HG02642 (cell line): ENCODE measurements at regions not wholly inside any gene's neighbourhood (a gene's known extent, or its start where the extent isn't known, plus 50 kb on each side); places are given as distances from the start of the nearest gene placed in this dataset.

Experiments used
- ATAC-seq: cut with Tn5 transposase; IDR thresholded peaks from one replicate; pipeline ENCODE4 v1.9.1; 2021; ENCODE audit warnings: mild to moderate bottlenecking; ENCODE audit not compliant: unreplicated experiment, poor library complexity

DNA sequence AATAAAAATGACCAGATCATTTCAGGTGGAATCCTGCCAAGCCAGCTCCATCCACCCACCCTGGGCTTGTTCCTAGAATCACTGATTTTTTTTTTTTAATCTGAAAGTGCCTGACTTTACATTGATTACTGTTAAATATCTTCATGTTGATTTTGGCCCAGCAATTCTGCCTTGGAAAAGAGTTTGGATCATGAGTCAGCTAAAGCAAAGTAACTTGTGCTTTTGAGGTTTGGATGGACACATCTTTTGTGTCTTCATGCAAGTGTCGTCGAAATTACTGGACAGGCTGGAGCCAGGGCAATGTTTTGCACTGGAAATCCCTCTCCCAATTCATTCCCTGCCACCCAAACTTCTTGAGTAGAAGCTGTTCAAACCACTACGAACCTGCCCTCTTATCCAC is 164.0 kb upstream of the SYT13 start:
- no peak for ATAC-seq

- no peak for ATAC-seq
Observed at GRCh38 chr11:45449036-45449601, 163.0 kb upstream of the SYT13 start.

DNA sequence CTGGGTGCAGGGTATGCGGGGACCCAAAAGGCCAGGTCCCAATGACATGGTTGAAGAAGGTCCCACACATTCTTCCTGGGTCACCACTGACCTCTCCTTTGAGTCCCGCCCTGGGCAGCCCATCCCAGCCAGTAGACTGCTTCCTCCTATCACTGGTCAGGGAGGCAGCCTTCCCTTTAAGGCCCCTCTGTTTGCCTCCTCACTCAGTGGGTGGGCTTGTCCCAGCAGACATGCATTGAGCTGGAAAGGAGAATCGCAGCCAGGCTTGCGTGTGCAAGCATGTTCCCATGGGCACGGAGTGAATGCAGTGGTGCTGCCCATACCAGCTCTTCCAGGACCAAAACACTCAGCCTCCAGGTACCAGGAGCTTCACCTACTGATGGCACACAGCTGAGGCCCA is 162.4 kb upstream of the SYT13 start:
- no peak for ATAC-seq

DNA sequence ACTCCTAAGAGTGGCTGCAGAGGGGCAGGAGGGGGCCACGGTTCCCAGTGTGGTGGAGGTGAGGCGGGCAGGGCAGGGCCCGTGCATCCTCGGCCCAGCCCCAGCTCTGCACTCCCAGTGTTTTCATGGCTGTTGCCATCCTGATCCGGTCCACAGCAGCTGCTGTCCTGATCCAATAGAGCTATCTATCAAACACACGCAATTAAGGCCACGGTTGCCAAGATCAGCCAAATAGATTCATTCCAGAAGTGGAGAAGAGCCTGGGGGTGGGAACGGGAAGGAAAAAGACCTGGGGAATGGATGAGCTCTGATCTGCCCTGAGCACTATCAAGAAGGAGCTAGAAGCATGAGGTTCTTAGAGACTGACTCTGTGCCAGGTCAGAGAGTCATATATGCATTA is 160.9 kb upstream of the SYT13 start:
- no peak for ATAC-seq

- ATAC-seq = no peak
Observed at GRCh38 chr11:45446434-45446833, 160.3 kb upstream of the SYT13 start.

DNA sequence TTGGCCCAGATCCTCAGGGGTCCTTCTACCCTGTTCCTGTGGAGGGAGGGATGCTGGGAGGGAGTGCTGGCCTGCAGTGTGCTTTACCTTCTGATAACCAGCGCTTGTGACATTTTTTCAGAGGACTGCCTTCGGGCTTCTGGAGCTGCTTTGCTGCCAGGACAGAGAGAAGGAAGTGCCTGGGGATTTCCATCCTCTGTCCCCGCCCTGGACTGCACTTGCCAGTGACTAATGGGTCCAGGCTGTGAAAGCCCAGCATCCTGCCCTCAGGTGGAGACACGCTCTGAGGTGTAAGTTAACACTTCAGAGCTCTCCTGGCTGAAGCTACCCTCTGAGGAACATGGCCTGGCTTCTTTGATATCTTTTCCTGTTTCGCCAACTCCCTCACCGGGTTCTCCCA is 158.7 kb upstream of the SYT13 start:
- ATAC-seq = no peak

GRCh38 chr11:45440111-45440510 is 154.0 kb upstream of the SYT13 start:
- ATAC-seq = no peak

DNA sequence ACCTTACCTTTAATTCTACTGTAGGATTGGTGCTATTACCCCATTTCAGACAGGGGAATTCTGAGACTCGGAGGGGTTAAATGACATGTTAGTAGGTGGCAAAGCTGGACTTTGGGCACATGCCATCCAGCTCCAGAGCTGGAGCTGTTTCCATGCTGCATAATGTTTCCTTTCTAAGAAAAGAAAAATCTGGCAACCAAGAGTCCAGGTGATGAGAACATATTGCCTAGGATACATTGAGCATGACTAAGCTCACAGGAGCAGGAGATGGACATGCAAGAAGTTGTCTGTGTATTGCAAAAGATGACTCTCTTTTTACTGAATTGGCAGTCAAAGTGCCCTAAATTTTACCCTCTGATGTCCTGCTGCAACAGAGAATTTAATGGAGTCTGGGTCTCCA is 150.8 kb upstream of the SYT13 start:
- ATAC-seq = no peak

DNA sequence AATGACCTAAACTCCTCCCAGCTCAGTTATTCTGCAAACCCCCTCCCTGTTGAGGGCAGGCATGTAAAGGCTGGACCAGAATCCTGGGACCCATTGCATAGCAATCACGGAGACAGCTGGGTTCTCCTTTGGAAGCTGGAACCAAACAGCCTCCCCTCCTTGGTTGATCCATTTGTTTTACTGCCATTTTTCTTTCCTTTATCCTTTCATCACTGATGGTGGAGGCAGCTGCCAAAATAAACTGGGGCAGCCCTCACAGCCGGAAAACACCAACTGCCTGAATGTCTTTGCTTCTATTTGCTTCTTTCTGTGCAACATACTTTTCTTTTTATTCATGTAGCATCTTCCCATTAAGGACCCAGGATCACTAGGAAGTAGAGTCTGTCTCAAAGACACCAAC is 150.0 kb upstream of the SYT13 start:
- no peak for ATAC-seq

DNA sequence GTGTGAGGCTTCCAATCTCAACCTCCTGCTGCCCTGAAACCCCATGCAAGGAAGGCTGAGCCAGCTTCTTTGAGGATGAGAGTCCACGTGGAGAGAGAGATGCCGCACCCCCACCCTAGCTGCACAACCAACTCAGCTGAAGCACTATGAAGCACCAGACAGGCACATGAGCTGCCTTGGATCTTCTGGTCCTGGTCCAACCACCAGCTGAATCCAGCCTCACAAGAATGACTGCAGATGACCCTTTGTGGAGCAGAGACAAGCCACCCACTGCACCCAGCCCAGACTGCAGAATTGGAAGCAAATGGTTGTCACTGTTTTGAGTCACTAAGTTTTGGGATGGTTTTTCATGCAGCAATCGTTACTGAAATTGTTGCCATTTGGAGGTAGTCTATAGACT is 149.6 kb upstream of the SYT13 start:
- no peak for ATAC-seq

GRCh38 chr11:45432910-45433309 is 146.8 kb upstream of the SYT13 start:
- ATAC-seq = no peak

DNA sequence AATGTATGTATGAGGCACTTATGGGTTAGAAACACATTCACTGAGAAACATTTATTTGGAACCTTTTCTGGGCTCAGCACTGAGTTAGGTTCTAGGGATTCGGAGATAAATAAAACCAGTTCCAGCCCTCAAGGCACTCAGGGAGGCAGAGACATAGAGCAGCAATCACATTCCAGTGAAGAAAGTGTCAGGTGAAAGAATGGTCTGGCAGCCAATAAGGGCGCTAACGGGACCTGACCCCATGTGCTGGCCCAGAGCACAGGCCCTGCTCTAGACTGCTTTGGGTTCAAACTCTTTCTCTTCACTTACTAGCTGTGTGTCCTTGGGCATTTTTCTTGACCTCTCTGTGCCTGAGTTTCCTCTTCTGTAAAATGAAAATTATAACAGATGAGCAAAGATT is 146.0 kb upstream of the SYT13 start:
- ATAC-seq = no peak

DNA sequence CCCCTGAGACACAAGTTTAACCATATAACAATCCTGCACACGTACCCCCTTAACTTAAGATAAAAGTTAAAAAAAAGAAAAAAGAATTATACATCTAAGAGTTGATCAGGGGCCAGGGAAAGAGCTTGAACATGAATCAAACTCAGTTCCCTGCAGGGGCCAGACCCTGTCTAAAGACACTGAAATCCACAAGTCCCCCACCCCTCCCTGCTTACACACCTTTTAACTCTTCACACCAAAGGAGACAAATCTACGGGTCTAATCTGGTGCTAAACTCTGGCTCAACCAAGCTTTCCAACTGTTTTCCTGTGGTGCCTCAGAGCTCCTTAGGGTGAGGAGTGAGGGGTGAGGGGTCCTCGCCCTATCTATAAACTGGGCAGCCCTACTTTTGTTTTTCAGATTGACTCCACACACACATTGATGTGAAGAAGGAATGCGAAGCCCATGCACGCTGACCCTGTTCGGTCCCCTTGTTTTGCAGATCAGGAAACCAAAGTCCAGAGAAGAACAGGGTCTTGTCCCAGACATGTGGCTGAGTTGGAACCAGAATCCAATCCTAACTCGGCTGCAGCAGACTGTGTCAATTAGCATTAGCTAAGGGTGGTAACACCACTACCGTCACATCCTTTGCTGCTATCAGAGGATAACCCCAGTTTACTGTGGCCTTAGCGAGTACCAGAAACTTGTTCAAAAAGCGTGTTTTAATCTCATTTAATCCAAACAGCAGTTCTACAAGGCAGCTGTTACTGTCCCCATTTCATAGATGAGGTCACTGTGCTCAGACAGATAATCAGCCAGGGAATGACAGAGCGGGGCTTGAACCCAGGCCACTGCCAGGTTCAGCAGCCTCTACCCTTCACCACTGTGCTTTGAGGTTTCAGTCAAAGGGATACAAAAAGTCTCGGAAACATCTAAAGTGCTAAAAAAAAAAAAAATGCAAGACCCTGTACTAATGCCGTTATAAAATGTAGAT is 145.2 kb upstream of the SYT13 start:
- no peak for ATAC-seq

DNA sequence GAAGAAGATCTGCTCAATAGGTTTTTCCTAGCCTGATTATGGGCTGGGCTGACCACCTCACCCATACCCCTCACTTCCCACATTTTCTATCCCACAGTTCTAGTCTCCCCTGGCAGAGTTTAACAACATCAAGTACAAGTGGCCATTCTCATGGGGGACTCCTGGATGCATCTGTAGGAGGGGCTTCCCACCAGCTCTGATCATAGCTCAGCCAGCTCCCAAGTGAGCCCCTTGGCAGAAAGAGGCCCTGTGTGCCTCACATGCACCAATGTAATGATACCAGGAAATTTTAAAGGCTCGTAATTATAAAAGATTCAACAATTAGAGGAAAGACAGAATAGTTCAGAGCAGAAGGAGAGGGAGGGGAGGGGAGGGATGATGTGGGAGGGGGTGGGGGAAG is 144.2 kb upstream of the SYT13 start:
- no peak for ATAC-seq

- ATAC-seq = no peak
Observed at GRCh38 chr11:45429719-45430118, 143.6 kb upstream of the SYT13 start.

DNA sequence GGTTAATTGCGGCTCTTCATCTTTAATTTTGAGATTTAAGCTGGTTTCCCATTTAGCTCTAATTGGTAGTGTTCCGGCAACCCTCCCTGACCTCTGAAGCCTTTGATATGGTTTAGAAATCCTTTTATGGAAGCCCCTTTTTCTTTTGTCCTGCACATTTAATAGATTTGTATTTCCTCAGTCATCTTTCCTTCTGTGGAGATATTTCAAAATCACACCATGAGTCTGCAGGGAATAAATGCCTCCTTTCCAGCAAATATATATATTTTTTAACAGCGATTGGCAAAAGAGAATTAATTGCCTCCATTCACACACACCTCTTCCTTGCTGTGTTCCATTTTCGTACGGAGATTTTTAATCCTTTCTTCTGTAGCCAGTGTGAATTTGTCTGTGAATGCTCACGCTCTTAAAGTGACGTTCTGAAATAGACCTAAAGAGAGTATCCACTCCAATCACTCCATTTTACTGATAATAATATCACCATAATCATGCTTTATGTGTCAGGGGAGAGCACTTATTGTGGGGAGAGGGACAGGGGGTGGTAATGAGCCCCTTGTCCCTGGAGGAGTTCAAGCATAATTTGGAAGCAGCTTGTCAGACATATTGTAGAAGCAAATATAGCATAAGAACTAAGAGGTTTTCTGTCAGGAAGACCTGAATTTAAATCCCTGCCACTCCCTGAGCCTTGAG is 142.5 kb upstream of the SYT13 start:
- no peak for ATAC-seq

- no peak for ATAC-seq
Observed at GRCh38 chr11:45428116-45428515, 142.0 kb upstream of the SYT13 start.

DNA sequence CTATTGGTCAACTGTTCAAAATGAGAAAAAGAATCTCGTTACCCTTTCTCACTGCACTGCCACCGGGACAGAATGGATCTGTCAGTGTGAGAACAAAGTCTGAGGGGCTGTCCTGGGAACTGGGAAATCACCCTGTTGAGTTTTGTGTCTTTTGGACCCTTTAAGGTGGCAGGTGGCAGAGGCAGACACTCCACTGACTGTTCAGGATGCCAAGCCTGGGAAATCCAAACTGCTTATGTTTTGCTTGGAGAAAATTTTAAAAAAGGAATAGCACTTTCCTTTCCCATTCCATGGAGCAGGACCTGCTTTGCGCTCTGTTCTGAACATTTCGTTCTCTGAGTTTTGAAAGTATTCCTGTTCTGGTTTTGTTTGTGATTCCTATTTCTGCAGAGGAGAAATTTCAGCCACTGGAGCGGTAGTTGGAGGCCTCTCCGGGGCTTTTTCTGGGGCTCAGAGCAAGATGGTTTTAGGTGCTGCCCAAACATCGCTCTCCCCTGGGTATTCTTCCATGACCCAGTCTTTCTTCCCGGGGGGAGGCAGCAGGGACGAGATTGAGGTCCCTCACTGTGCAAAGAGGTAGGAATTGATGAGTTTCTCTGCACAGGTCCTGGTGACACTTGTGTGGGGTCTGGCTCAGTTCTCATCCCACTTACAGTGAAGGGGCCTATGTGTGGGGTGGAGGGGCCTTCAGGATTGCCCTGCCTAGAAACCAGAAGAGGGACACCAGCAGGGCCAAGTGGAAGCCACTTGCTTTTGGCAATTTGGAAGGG is 138.5 kb upstream of the SYT13 start:
- ATAC-seq = no peak

GRCh38 chr11:45423475-45424120 is 137.5 kb upstream of the SYT13 start:
- no peak for ATAC-seq

DNA sequence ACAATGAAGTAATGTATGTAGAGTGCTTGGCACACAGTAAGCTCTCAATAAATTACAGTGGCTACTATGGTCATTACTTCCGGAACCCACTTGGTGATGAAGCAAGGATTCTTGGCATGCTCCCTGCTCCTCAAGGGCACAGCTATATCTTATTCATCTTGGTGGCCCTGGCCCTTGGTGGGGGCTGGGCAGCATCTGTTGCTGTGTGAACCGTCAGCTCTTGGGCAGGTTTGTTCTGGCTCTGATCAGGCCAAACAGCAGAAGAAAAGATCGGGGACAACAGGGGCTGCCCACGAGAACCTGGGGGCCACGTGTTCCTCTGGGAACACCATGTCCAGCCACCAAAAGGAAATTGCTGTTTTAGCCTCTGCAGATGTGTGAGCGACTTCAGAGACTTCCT is 136.9 kb upstream of the SYT13 start:
- no peak for ATAC-seq
